Panc1 (cell line): ENCODE measurements at regions not wholly inside any gene's neighbourhood (a gene's known extent, or its start where the extent isn't known, plus 50 kb on each side); places are given as distances from the start of the nearest gene placed in this dataset.

Experiments used
- ATAC-seq: fragments of 200-7000 bp; cut with Tn5 transposase; 2 replicates; pipeline ENCODE4 v1.9.1; 2020; ENCODE audit warnings: mild to moderate bottlenecking, moderate library complexity
- BruUV-seq: library from RNA; stranded (reverse); fragments of 400-500 nt; replicated peaks from 2 replicates; lab custom pipeline; 2021; lab: Mats Ljungman, UMichigan
- CTCF ChIA-PET: fragments of 300-600 bp; sonication (Branson Sonifier 250); formaldehyde crosslinking; loops from one replicate; lab custom pipeline; 2022; ENCODE audit warnings: antibody characterized with exemption; lab: Charles Lee
- POLR2A ChIA-PET: fragments of 300-600 bp; sonication (Branson Sonifier 250); formaldehyde crosslinking; loops from one replicate; lab custom pipeline; 2022; ENCODE audit warnings: antibody characterized with exemption; lab: Charles Lee
- DNase-seq: peaks from one replicate; pipeline ENCODE4 v3.0.0-alpha.2; 2010; ENCODE audit warnings: low read depth, low spot score
- H3K27ac ChIP-seq: 2 replicates; pipeline ENCODE4 v1.5.1; 2011; ENCODE audit warnings: mild to moderate bottlenecking, low read length, inconsistent platforms
- H3K27me3 ChIP-seq: fragments of 200-500 bp; sonication (Bioruptor generic); 2 replicates; pipeline ENCODE4 v1.6.0; 2014; ENCODE audit warnings: low read length, inconsistent platforms; ENCODE audit not compliant: control insufficient read depth, insufficient read depth
- H3K36me3 ChIP-seq: fragments of 200-500 bp; sonication (Bioruptor generic); 2 replicates; pipeline ENCODE4 v1.5.1; 2014; ENCODE audit warnings: inconsistent platforms, mild to moderate bottlenecking, low read length, moderate library complexity; ENCODE audit not compliant: control insufficient read depth, insufficient read depth
- H3K4me1 ChIP-seq: 2 replicates; pipeline ENCODE4 v1.5.1; 2011; ENCODE audit warnings: inconsistent platforms, mild to moderate bottlenecking, low read length, moderate library complexity; ENCODE audit not compliant: control insufficient read depth, insufficient read depth
- H3K4me3 ChIP-seq, 2 experiments: 2 replicates each; pipeline ENCODE4 v1.5.1; 2011 to 2012; ENCODE audit warnings: low read depth in 2 of 2, low read length in 2 of 2, mild to moderate bottlenecking in 2 of 2, inconsistent platforms in 1 of 2, moderate library complexity in 1 of 2
- H3K9me3 ChIP-seq: fragments of 200-500 bp; sonication (Bioruptor generic); 2 replicates; pipeline ENCODE4 v1.5.1; 2014; ENCODE audit warnings: low read depth, mild to moderate bottlenecking, inconsistent platforms, low read length, moderate library complexity; ENCODE audit not compliant: control insufficient read depth, insufficient read depth
- POLR2AphosphoS5 ChIP-seq: IDR thresholded peaks from 2 replicates; pipeline ENCODE4 v1.6.1; 2012; ENCODE audit warnings: mild to moderate bottlenecking, low read depth, low read length, moderate library complexity
- SIN3A ChIP-seq: IDR thresholded peaks from 2 replicates; pipeline ENCODE4 v1.6.1; 2012; ENCODE audit warnings: low read depth, mild to moderate bottlenecking, low read length, moderate library complexity, borderline replicate concordance; ENCODE audit not compliant: insufficient read depth
- TCF7L2 ChIP-seq: IDR thresholded peaks from 2 replicates; pipeline ENCODE4 v1.6.1; 2011; ENCODE audit warnings: mild to moderate bottlenecking, low read depth, low read length, inconsistent platforms
- in situ Hi-C: cut with HindIII; loops from 2 replicates; pipeline ENCODE4 v1.10.0; 2016; ENCODE audit warnings: low sequenced_read_pairs, low pct_unique_long_range_greater_than_20kb
- intact Hi-C: fragments of 100-400 bp; cut with micrococcal nuclease; formaldehyde crosslinking; loops from one replicate; pipeline ENCODE4 v1.10.0; 2022; ENCODE audit not compliant: unreplicated experiment
- TF ChIP-seq, protein P1 (sequence below): fragments of 450-650 bp; IDR thresholded peaks from 2 replicates; pipeline ENCODE4 v1.5.1; 2017; ENCODE audit warnings: mild to moderate bottlenecking
- TF ChIP-seq, protein P2 (sequence below), 2 experiments: IDR thresholded peaks; 2 replicates each; pipeline ENCODE4 v1.6.1; 2011 to 2012; ENCODE audit warnings: low read depth in 2 of 2, control low read depth in 1 of 2, low read length in 1 of 2, mild to moderate bottlenecking in 1 of 2, moderate library complexity in 1 of 2; ENCODE audit not compliant: insufficient read depth in 1 of 2

DNA sequence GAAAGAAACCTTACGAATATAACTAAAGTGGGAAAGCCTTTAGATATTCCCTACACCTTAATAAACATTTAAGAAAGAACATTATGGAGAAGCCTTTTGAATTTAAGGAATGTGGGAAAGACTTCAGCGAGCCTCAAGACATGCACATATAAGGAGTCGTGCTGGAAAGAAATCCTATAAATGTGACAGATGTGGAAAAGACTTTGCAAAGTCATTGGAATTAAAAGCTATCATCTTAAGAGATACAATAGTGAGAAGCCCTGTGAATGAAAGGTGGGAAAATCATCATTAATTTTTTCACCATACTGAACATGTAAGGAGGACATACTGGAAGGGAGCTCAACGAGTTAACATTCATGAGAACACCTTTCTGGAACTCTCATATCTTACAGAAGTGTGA is 650.5 kb upstream of the DEFB115 start:
- Histone ChIP-seq H3K4me1 (no peaks in the 10 kb centered on the region), H3K36me3 (no peaks in the 10 kb centered on the region), H3K27me3 (no peaks in the 10 kb centered on the region), H3K27ac (no peak overlapping the region), H3K9me3 (peaks cover 21% of the 10 kb centered on the region), H3K4me3 (no peak overlapping the region)
- TF ChIP-seq POLR2AphosphoS5 (no peak), TCF7L2 (no peak), SIN3A (no peak)
- TF ChIP-seq, protein P1, sequence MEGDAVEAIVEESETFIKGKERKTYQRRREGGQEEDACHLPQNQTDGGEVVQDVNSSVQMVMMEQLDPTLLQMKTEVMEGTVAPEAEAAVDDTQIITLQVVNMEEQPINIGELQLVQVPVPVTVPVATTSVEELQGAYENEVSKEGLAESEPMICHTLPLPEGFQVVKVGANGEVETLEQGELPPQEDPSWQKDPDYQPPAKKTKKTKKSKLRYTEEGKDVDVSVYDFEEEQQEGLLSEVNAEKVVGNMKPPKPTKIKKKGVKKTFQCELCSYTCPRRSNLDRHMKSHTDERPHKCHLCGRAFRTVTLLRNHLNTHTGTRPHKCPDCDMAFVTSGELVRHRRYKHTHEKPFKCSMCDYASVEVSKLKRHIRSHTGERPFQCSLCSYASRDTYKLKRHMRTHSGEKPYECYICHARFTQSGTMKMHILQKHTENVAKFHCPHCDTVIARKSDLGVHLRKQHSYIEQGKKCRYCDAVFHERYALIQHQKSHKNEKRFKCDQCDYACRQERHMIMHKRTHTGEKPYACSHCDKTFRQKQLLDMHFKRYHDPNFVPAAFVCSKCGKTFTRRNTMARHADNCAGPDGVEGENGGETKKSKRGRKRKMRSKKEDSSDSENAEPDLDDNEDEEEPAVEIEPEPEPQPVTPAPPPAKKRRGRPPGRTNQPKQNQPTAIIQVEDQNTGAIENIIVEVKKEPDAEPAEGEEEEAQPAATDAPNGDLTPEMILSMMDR, result no peak
- TF ChIP-seq, protein P2, sequence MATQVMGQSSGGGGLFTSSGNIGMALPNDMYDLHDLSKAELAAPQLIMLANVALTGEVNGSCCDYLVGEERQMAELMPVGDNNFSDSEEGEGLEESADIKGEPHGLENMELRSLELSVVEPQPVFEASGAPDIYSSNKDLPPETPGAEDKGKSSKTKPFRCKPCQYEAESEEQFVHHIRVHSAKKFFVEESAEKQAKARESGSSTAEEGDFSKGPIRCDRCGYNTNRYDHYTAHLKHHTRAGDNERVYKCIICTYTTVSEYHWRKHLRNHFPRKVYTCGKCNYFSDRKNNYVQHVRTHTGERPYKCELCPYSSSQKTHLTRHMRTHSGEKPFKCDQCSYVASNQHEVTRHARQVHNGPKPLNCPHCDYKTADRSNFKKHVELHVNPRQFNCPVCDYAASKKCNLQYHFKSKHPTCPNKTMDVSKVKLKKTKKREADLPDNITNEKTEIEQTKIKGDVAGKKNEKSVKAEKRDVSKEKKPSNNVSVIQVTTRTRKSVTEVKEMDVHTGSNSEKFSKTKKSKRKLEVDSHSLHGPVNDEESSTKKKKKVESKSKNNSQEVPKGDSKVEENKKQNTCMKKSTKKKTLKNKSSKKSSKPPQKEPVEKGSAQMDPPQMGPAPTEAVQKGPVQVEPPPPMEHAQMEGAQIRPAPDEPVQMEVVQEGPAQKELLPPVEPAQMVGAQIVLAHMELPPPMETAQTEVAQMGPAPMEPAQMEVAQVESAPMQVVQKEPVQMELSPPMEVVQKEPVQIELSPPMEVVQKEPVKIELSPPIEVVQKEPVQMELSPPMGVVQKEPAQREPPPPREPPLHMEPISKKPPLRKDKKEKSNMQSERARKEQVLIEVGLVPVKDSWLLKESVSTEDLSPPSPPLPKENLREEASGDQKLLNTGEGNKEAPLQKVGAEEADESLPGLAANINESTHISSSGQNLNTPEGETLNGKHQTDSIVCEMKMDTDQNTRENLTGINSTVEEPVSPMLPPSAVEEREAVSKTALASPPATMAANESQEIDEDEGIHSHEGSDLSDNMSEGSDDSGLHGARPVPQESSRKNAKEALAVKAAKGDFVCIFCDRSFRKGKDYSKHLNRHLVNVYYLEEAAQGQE (IDR thresholded peaks at IDR 0.05; ENCODE audit: insufficient read depth in 1 of 2, low read depth in 2 of 2, low read length in 1 of 2), result no peak
- ChIA-PET POLR2A (no interaction called here), CTCF (no interaction called here)
- no peak for ATAC-seq
- in situ Hi-C loops (no loop called here), intact Hi-C loops (no loop called here)
- no peak for DNase-seq
- no TSS peak for BruUV-seq

DNA sequence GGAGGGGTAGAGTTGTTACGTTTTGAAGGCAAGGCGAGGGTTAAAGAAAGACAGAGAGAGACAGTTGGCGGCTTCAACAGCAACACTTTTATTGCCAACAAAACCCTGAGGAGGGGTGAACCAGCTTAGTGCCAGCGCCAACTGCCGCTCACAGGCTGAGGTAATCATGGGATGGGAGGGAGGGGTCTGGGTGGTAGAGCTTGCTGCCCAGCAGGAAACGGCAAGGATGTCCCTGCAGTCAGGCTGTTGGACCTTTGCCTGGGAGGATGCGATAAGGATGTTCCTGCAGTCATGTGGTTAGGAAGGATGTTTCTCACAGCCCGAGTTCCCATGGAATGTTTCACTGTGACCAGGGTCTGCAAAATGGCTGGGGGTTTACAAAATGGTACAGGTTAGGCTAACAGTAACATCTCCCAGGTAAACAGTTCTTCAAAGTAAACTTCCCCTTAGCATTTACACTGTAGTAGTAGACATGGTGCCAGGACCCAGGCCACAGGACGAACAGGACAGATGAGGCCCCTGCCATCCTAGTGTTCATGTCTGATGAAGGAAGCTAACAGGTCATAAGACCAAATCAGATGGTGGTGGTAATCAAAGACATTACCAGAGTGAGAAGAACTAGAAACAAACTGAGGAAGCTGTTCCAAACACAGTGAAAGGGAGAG is 647.3 kb upstream of the DEFB115 start:
- Histone ChIP-seq H3K27me3 (no peaks in the 10 kb centered on the region), H3K27ac (no peak overlapping the region), H3K4me1 (no peaks in the 10 kb centered on the region), H3K36me3 (no peaks in the 10 kb centered on the region), H3K4me3 (no peak overlapping the region), H3K9me3 (peaks cover 21% of the 10 kb centered on the region)
- DNase-seq (no peak), ATAC-seq (no peak)
- ChIA-PET POLR2A (no interaction called here), CTCF (no interaction called here)
- BruUV-seq, result no TSS peak
- no peak for TF ChIP-seq POLR2AphosphoS5
- TF ChIP-seq, protein P2 (IDR thresholded peaks at IDR 0.05; ENCODE audit: insufficient read depth in 1 of 2, low read depth in 2 of 2, low read length in 1 of 2), result no peak
- TF ChIP-seq, protein P1, result no peak
- no peak for TF ChIP-seq TCF7L2
- TF ChIP-seq SIN3A, result no peak
- in situ Hi-C loops (no loop called here), intact Hi-C loops (loop anchor here (10.0 kb wide), 1 partner anchor 105 kb away; no protein-coding TSS in a partner anchor)
